HepG2 (cell line): ENCODE measurements at regions not wholly inside any gene's neighbourhood (a gene's known extent, or its start where the extent isn't known, plus 50 kb on each side); places are given as distances from the start of the nearest gene placed in this dataset.
A peak's percentile ranks its signal among the peaks of the same experiment; 100 is the strongest.

Experiments used
- ATAC-seq: fragments of 200-7000 bp; cut with Tn5 transposase; 3 replicates; pipeline ENCODE4 v1.9.1; 2020; ENCODE audit warnings: mild to moderate bottlenecking, moderate library complexity
- BruUV-seq: library from RNA; stranded (reverse); fragments of 400-500 nt; replicated peaks from 2 replicates; lab custom pipeline; 2021; lab: Mats Ljungman, UMichigan
- CTCF ChIA-PET: fragments of 300-600 bp; formaldehyde crosslinking; extraction: SDS; loops from one replicate; lab custom pipeline; 2021; ENCODE audit warnings: low total read pairs, inconsistent platforms, low intra/inter-chr PET ratio; lab: Yijun Ruan, JAX
- POLR2A ChIA-PET: fragments of 350-600 bp; sonication (Branson Sonifier 250); formaldehyde crosslinking; loops from one replicate; lab custom pipeline; 2020; ENCODE audit warnings: antibody characterized with exemption, inconsistent platforms; lab: Yijun Ruan, JAX
- DNase-seq: peaks from one replicate; pipeline ENCODE4 v3.0.0-alpha.2; 2015; ENCODE audit warnings: low spot score
- FAIRE-seq: peaks from 3 replicates; lab custom pipeline; 2011; peaks lifted over from hg19 to GRCh38; lab: Jason Lieb, UNC
- H2AFZ ChIP-seq: one replicate; pipeline ENCODE4 v1.6.1; 2011; ENCODE audit warnings: low read length, inconsistent platforms
- H3K27ac ChIP-seq: fragments of 300-600 bp; 3 replicates; pipeline ENCODE4 v1.8.0; 2011; ENCODE audit warnings: mixed run types, mild to moderate bottlenecking, mixed read lengths, low read length, inconsistent platforms; ENCODE audit not compliant: insufficient read depth; ENCODE audit errors: extremely low read length
- H3K27me3 ChIP-seq, 2 experiments: fragments of 200-600 bp in 1 of 2; 2 replicates in 1 of 2; 3 replicates in 1 of 2; pipeline versions ENCODE4 v1.6.0 to v1.8.0; 2011; ENCODE audit warnings: low read length in 2 of 2, mild to moderate bottlenecking in 2 of 2, moderate library complexity in 2 of 2, inconsistent platforms in 1 of 2; ENCODE audit not compliant: insufficient read depth in 2 of 2, control insufficient read depth in 1 of 2
- H3K36me3 ChIP-seq, 2 experiments: fragments of 200-600 bp in 1 of 2; replicated peaks in 1 of 2; 2 replicates in 1 of 2; 3 replicates in 1 of 2; pipeline versions ENCODE4 v1.5.1 to v1.8.0; 2011; ENCODE audit warnings: low read length in 2 of 2, inconsistent platforms in 1 of 2; ENCODE audit not compliant: insufficient read depth in 2 of 2, control insufficient read depth in 1 of 2
- H3K4me1 ChIP-seq: 2 replicates; pipeline ENCODE4 v1.5.1; 2012; ENCODE audit warnings: low read length, inconsistent platforms; ENCODE audit not compliant: insufficient read depth
- H3K4me2 ChIP-seq: 2 replicates; pipeline ENCODE4 v1.6.0; 2011; ENCODE audit warnings: low read depth, low read length, inconsistent platforms
- H3K4me3 ChIP-seq, 3 experiments: fragments of 200-600 bp in 1 of 3; sonication (generic), shearing (Covaris generic) in 1 of 3; replicated peaks in 1 of 3; 2 replicates each; pipeline ENCODE4 v1.5.1; 2011 to 2016; ENCODE audit warnings: low read length in 3 of 3, inconsistent platforms in 2 of 3, low read depth in 2 of 3, mild to moderate bottlenecking in 2 of 3, control low read depth in 1 of 3, mixed read lengths in 1 of 3; ENCODE audit not compliant: insufficient read depth in 1 of 3
- H3K79me2 ChIP-seq: one replicate; pipeline ENCODE4 v1.6.1; 2011; ENCODE audit warnings: low read length, inconsistent platforms; ENCODE audit not compliant: insufficient read depth
- H3K9ac ChIP-seq: 2 replicates; pipeline ENCODE4 v1.6.0; 2011; ENCODE audit warnings: mild to moderate bottlenecking, low read depth, low read length, inconsistent platforms; ENCODE audit not compliant: insufficient read depth
- H3K9me3 ChIP-seq: 2 replicates; pipeline ENCODE4 v1.5.1; 2012; ENCODE audit warnings: mild to moderate bottlenecking, low read length
- H4K20me1 ChIP-seq: 2 replicates; pipeline ENCODE4 v1.6.0; 2011; ENCODE audit warnings: inconsistent platforms, mild to moderate bottlenecking, low read length, moderate library complexity; ENCODE audit not compliant: insufficient read depth
- DNMT3B ChIP-seq: conservative IDR thresholded peaks from 2 replicates; pipeline ENCODE4 v1.6.1; 2016; ENCODE audit warnings: missing biosample characterization, control low read depth
- HMGA1 ChIP-seq: sonication (generic); formaldehyde crosslinking; conservative IDR thresholded peaks from 2 replicates; pipeline ENCODE4 v1.4.0; 2020; ENCODE audit warnings: missing genetic modification reagents
- NFE2 ChIP-seq: sonication (generic); formaldehyde crosslinking; IDR thresholded peaks from 2 replicates; pipeline ENCODE4 v1.4.0; 2020; ENCODE audit warnings: missing genetic modification reagents
- RXRB ChIP-seq: IDR thresholded peaks from 2 replicates; pipeline ENCODE4 v1.6.1; 2016; ENCODE audit warnings: borderline replicate concordance, missing genetic modification reagents, missing compliant biosample characterization
- SMAD3 ChIP-seq: sonication (generic); formaldehyde crosslinking; IDR thresholded peaks from 2 replicates; pipeline ENCODE4 v1.4.0; 2020; ENCODE audit warnings: missing genetic modification reagents
- ZNF709 ChIP-seq: sonication (generic); formaldehyde crosslinking; IDR thresholded peaks from 2 replicates; pipeline ENCODE4 v1.5.0; 2020; ENCODE audit warnings: mild to moderate bottlenecking, missing genetic modification reagents
- WGBS: methylation state at CpG from one replicate; pipeline ENCODE4 v1.1.6; 2017; ENCODE audit warnings: low lambda C conversion rate; 5-methylcytosine and 5-hydroxymethylcytosine counted together
- in situ Hi-C: cut with HindIII; loops from 2 replicates; pipeline ENCODE4 v1.10.0; 2017; ENCODE audit warnings: low pct_unique_long_range_greater_than_20kb; ENCODE audit not compliant: extremely low pct_ligation_motif_present
- intact Hi-C: fragments of 100-400 bp; cut with micrococcal nuclease; formaldehyde crosslinking; loops from one replicate; pipeline ENCODE4 v1.10.0; 2022; ENCODE audit not compliant: unreplicated experiment
- TF ChIP-seq, protein P1 (sequence below): sonication (generic); formaldehyde crosslinking; IDR thresholded peaks from 2 replicates; pipeline ENCODE4 v1.5.1; 2020; ENCODE audit warnings: mild to moderate bottlenecking, missing genetic modification reagents, moderate library complexity
- TF ChIP-seq, protein P2 (sequence below): sonication (generic); formaldehyde crosslinking; conservative IDR thresholded peaks from 2 replicates; pipeline ENCODE4 v1.4.0; 2020; ENCODE audit warnings: missing genetic modification reagents
- TF ChIP-seq, protein P3 (sequence below), 2 experiments: fragments of 450-650 bp in 1 of 2; sonication (generic) in 1 of 2; formaldehyde crosslinking; IDR thresholded peaks; 2 replicates each; pipeline versions ENCODE4 v1.5.0 to v1.8.0; 2020 to 2022; ENCODE audit warnings: mild to moderate bottlenecking in 1 of 2, missing genetic modification reagents in 1 of 2
- TF ChIP-seq, protein P4 (sequence below): sonication (generic); formaldehyde crosslinking; IDR thresholded peaks from 2 replicates; pipeline ENCODE4 v1.5.1; 2020; ENCODE audit warnings: mild to moderate bottlenecking, missing genetic modification reagents, moderate library complexity
- TF ChIP-seq, protein P5 (sequence below): sonication (generic); formaldehyde crosslinking; IDR thresholded peaks from 2 replicates; pipeline ENCODE4 v1.4.0; 2020; ENCODE audit warnings: missing genetic modification reagents
- TF ChIP-seq, protein P6 (sequence below): sonication (generic); formaldehyde crosslinking; IDR thresholded peaks from 2 replicates; pipeline ENCODE4 v1.4.0; 2020; ENCODE audit warnings: mild to moderate bottlenecking, missing genetic modification reagents

DNA sequence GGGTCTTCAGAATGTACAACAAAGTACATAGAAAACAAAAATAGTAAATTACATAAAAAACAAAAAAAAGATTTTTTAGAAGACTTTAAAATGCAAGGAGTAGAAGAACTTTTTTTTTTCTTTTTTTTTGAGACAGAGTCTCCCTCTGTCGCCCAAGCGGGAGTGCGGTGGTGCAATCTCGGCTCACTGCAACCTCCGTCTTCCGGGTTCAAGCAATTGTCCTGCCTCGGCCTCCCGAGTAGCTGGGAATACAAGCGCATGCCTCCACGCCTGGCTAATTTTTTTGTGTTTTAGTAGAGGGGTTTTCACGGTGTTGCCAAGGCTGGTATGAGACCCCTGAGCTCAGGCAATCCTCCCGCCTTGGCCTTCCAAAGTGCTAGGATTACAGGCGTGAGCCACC lies 104.5 kb upstream of the ZC3H15 start:
- POLR2A ChIA-PET, result no interaction called here
- peaks cover 19% of the 10 kb centered on the region for H3K9me3 ChIP-seq
- CTCF ChIA-PET, result no interaction called here
- in situ Hi-C loops (no loop called here), intact Hi-C loops (loop anchor here (5.0 kb wide), 1 partner anchor 101 kb away; no protein-coding TSS in a partner anchor)
- FAIRE-seq, result no peak
- WGBS, result 99% methylated on average over 13 of the region's 13 CpGs
- peak overlapping the region; percentile 76 for H3K27ac ChIP-seq
- peaks cover 65% of the 10 kb centered on the region for H3K4me1 ChIP-seq
- no peaks in the 10 kb centered on the region for H4K20me1 ChIP-seq
- no peak for DNase-seq
- BruUV-seq, result no TSS peak
- H3K9ac ChIP-seq, result no peak overlapping the region
- H3K36me3 ChIP-seq, result no peaks in the 10 kb centered on the region; a peak in 1 of 5 replicates
- no peaks in the 10 kb centered on the region for H3K27me3 ChIP-seq
- no peak overlapping the region for H3K4me2 ChIP-seq
- no peaks in the 10 kb centered on the region for H3K79me2 ChIP-seq
- no peak overlapping the region for H3K4me3 ChIP-seq
- no peak overlapping the region for H2AFZ ChIP-seq
- ATAC-seq, result no peak
- TF ChIP-seq, protein P1, sequence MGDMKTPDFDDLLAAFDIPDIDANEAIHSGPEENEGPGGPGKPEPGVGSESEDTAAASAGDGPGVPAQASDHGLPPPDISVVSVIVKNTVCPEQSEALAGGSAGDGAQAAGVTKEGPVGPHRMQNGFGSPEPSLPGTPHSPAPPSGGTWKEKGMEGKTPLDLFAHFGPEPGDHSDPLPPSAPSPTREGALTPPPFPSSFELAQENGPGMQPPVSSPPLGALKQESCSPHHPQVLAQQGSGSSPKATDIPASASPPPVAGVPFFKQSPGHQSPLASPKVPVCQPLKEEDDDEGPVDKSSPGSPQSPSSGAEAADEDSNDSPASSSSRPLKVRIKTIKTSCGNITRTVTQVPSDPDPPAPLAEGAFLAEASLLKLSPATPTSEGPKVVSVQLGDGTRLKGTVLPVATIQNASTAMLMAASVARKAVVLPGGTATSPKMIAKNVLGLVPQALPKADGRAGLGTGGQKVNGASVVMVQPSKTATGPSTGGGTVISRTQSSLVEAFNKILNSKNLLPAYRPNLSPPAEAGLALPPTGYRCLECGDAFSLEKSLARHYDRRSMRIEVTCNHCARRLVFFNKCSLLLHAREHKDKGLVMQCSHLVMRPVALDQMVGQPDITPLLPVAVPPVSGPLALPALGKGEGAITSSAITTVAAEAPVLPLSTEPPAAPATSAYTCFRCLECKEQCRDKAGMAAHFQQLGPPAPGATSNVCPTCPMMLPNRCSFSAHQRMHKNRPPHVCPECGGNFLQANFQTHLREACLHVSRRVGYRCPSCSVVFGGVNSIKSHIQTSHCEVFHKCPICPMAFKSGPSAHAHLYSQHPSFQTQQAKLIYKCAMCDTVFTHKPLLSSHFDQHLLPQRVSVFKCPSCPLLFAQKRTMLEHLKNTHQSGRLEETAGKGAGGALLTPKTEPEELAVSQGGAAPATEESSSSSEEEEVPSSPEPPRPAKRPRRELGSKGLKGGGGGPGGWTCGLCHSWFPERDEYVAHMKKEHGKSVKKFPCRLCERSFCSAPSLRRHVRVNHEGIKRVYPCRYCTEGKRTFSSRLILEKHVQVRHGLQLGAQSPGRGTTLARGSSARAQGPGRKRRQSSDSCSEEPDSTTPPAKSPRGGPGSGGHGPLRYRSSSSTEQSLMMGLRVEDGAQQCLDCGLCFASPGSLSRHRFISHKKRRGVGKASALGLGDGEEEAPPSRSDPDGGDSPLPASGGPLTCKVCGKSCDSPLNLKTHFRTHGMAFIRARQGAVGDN (CRISPR knock-in tag), result 0 out of 2 replicates have a peak, but pooled peaks have one; percentile 11
- TF ChIP-seq NFE2 (CRISPR knock-in tag) (no peak), HMGA1 (CRISPR knock-in tag) (no peak), DNMT3B (CRISPR knock-in tag) (no peak), SMAD3 (CRISPR knock-in tag) (no peak), ZNF709 (CRISPR knock-in tag) (no peak), RXRB (CRISPR knock-in tag) (no peak)
- TF ChIP-seq, protein P2, sequence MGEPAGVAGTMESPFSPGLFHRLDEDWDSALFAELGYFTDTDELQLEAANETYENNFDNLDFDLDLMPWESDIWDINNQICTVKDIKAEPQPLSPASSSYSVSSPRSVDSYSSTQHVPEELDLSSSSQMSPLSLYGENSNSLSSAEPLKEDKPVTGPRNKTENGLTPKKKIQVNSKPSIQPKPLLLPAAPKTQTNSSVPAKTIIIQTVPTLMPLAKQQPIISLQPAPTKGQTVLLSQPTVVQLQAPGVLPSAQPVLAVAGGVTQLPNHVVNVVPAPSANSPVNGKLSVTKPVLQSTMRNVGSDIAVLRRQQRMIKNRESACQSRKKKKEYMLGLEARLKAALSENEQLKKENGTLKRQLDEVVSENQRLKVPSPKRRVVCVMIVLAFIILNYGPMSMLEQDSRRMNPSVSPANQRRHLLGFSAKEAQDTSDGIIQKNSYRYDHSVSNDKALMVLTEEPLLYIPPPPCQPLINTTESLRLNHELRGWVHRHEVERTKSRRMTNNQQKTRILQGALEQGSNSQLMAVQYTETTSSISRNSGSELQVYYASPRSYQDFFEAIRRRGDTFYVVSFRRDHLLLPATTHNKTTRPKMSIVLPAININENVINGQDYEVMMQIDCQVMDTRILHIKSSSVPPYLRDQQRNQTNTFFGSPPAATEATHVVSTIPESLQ (CRISPR knock-in tag), result no peak
- TF ChIP-seq, protein P3, sequence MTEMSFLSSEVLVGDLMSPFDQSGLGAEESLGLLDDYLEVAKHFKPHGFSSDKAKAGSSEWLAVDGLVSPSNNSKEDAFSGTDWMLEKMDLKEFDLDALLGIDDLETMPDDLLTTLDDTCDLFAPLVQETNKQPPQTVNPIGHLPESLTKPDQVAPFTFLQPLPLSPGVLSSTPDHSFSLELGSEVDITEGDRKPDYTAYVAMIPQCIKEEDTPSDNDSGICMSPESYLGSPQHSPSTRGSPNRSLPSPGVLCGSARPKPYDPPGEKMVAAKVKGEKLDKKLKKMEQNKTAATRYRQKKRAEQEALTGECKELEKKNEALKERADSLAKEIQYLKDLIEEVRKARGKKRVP (CRISPR knock-in tag; IDR thresholded peaks at IDR 0.05), result no peak
- TF ChIP-seq, protein P4, sequence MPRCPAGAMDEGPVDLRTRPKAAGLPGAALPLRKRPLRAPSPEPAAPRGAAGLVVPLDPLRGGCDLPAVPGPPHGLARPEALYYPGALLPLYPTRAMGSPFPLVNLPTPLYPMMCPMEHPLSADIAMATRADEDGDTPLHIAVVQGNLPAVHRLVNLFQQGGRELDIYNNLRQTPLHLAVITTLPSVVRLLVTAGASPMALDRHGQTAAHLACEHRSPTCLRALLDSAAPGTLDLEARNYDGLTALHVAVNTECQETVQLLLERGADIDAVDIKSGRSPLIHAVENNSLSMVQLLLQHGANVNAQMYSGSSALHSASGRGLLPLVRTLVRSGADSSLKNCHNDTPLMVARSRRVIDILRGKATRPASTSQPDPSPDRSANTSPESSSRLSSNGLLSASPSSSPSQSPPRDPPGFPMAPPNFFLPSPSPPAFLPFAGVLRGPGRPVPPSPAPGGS, result no peak
- TF ChIP-seq, protein P5, sequence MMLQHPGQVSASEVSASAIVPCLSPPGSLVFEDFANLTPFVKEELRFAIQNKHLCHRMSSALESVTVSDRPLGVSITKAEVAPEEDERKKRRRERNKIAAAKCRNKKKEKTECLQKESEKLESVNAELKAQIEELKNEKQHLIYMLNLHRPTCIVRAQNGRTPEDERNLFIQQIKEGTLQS (CRISPR knock-in tag), result no peak
- TF ChIP-seq, protein P6, sequence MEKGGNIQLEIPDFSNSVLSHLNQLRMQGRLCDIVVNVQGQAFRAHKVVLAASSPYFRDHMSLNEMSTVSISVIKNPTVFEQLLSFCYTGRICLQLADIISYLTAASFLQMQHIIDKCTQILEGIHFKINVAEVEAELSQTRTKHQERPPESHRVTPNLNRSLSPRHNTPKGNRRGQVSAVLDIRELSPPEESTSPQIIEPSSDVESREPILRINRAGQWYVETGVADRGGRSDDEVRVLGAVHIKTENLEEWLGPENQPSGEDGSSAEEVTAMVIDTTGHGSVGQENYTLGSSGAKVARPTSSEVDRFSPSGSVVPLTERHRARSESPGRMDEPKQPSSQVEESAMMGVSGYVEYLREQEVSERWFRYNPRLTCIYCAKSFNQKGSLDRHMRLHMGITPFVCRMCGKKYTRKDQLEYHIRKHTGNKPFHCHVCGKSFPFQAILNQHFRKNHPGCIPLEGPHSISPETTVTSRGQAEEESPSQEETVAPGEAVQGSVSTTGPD (CRISPR knock-in tag), result no peak
